Adipocyte (in vitro differentiated cells): ENCODE measurements at regions not wholly inside any gene's neighbourhood (a gene's known extent, or its start where the extent isn't known, plus 50 kb on each side); places are given as distances from the start of the nearest gene placed in this dataset.
"Not testable (repeated sequence)": the region's sequence is repeated elsewhere in the genome, so short reads cannot be mapped to it uniquely, and the experiment has no call there.

Experiments
- DNase-seq: peaks from one replicate; pipeline ENCODE4 v3.0.0-alpha.2; 2015; ENCODE audit warnings: low read depth
- H3K27me3 ChIP-seq: replicated peaks from 2 replicates; pipeline ENCODE4 v1.7.0; 2013; ENCODE audit warnings: mild to moderate bottlenecking, low read length, moderate library complexity; ENCODE audit not compliant: control insufficient read depth, insufficient read depth
- H3K36me3 ChIP-seq: 2 replicates; pipeline ENCODE4 v1.7.0; 2013; ENCODE audit warnings: low read length, mild to moderate bottlenecking, moderate library complexity; ENCODE audit not compliant: control insufficient read depth, insufficient read depth, severe bottlenecking
- H3K4me1 ChIP-seq: 2 replicates; pipeline ENCODE4 v1.7.0; 2013; ENCODE audit warnings: mild to moderate bottlenecking, low read length, moderate library complexity; ENCODE audit not compliant: control insufficient read depth, insufficient read depth
- H3K4me3 ChIP-seq: 2 replicates; pipeline ENCODE4 v1.7.0; 2013; ENCODE audit warnings: mild to moderate bottlenecking, low read length, moderate library complexity
- H3K9ac ChIP-seq: 2 replicates; pipeline ENCODE4 v1.7.0; 2013; ENCODE audit warnings: mild to moderate bottlenecking, low read length, moderate library complexity
- H3K9me3 ChIP-seq: 2 replicates; pipeline ENCODE4 v1.7.0; 2013; ENCODE audit warnings: mild to moderate bottlenecking, low read length, moderate library complexity; ENCODE audit not compliant: control insufficient read depth

GRCh38 chr6:118367314-118367713, 180.8 kb upstream of the PLN start:
- H3K9ac ChIP-seq = no peak overlapping the region
- H3K27me3 ChIP-seq = no peaks in the 10 kb centered on the region
- DNase-seq = no peak
- peaks cover 2% of the 10 kb centered on the region for H3K4me1 ChIP-seq
- H3K36me3 ChIP-seq = no peaks in the 10 kb centered on the region
- H3K4me3 ChIP-seq = no peak overlapping the region
- H3K9me3 ChIP-seq = peaks cover 14% of the 10 kb centered on the region

- peaks cover 8% of the 10 kb centered on the region for H3K4me1 ChIP-seq
- H3K36me3 ChIP-seq = no peaks in the 10 kb centered on the region
- peak; percentile 13 for DNase-seq
- no peak overlapping the region for H3K9ac ChIP-seq
- no peaks in the 10 kb centered on the region for H3K27me3 ChIP-seq
- H3K9me3 ChIP-seq = peaks cover 14% of the 10 kb centered on the region
- no peak overlapping the region for H3K4me3 ChIP-seq
Observed at GRCh38 chr6:118370722-118371121, 177.4 kb upstream of the PLN start.

DNA sequence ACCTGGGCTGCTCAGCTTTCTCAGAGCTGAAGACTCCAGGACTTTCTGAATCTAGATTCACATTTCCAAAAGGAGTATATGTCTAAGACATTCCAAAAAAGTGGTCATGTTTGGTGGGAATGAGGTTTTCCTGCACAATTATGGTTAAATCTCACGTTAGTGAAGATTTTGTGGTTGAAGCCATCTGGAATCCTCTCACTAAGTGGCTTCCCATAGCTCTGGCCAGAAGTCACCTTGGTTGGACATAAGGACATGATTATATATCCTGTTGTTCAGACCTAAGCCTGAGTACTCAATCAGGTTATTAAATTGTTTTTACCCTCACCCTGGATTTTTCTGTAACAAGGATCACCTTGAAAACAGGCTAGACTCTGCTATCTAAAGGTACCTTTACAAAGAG, 176.1 kb upstream of the PLN start:
- no peaks in the 10 kb centered on the region for H3K27me3 ChIP-seq
- peaks cover 8% of the 10 kb centered on the region for H3K4me1 ChIP-seq
- peaks cover 14% of the 10 kb centered on the region for H3K9me3 ChIP-seq
- DNase-seq = no peak
- no peaks in the 10 kb centered on the region for H3K36me3 ChIP-seq
- no peak overlapping the region for H3K4me3 ChIP-seq
- no peak overlapping the region for H3K9ac ChIP-seq

GRCh38 chr6:118372413-118372812, 175.7 kb upstream of the PLN start:
- peak; percentile 12 for DNase-seq
- Histone ChIP-seq H3K4me3 (no peak overlapping the region), H3K4me1 (peaks cover 8% of the 10 kb centered on the region), H3K9ac (no peak overlapping the region), H3K9me3 (peaks cover 14% of the 10 kb centered on the region), H3K36me3 (no peaks in the 10 kb centered on the region), H3K27me3 (no peaks in the 10 kb centered on the region)

DNA sequence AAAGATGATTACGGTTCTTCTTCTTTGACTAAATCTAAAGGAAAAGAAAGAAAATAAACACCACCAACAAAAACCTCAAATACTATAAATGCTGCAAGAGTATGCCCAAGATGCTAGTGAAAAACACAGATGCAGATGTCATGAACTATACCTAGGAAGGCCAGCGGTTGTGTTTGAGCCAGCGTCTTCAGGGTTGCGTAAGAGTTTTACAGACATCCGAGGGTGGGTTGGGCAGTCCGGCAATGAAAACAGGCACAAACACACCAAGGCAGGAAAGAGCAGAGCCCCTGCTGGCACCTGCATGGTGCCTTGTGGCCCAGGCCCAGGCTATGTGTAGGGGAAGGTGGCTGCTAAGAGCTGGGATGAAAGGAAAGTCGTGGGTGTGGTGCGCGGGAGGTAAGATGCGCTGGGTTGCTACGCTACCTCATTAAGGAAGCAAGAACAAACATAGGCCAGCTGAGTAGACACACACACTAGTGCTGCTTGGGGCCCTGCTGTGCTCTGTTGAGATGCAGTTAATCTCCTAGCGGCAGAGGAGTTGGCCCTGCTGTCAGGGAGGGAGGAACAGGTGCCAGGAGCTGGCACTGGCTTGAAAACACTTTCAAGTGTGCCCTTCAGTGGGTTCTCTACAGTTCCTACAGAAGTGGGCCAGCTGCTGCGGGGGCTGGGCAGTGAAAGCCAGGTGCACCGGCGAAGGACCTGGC, 170.2 kb upstream of the PLN start:
- no peaks in the 10 kb centered on the region for H3K27me3 ChIP-seq
- H3K9me3 ChIP-seq = no peaks in the 10 kb centered on the region
- H3K9ac ChIP-seq = no peak overlapping the region
- H3K4me1 ChIP-seq = peaks cover under 1% of the 10 kb centered on the region
- no peak for DNase-seq
- no peaks in the 10 kb centered on the region for H3K36me3 ChIP-seq
- no peak overlapping the region for H3K4me3 ChIP-seq

GRCh38 chr6:118380620-118381019, 167.5 kb upstream of the PLN start:
- H3K36me3 ChIP-seq, H3K27me3 ChIP-seq, H3K4me1 ChIP-seq, H3K9ac ChIP-seq, H3K9me3 ChIP-seq, H3K4me3 ChIP-seq, DNase-seq: not testable (repeated sequence)

DNA sequence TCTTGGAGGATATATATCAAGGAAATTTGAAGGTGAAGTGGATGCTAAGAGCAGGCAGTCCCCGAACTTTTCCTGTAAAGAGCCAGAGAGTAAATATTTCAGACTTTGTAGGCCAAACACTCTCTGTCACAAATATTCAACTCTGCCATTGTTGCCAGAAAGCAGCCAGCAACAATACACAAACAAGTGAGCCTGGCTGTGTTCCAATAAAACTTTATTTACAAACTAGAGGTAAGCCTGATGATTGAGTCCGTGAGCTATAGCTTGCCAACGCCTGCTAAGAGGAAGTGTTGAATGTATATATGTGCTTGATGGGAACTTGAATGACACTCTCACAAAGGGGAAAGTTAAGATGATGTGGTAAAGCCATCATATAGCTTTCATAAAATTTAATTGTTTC, 166.0 kb upstream of the PLN start:
- no peaks in the 10 kb centered on the region for H3K4me1 ChIP-seq
- no peaks in the 10 kb centered on the region for H3K9me3 ChIP-seq
- no peak overlapping the region for H3K9ac ChIP-seq
- H3K4me3 ChIP-seq = no peak overlapping the region
- no peaks in the 10 kb centered on the region for H3K27me3 ChIP-seq
- H3K36me3 ChIP-seq = no peaks in the 10 kb centered on the region
- no peak for DNase-seq

DNA sequence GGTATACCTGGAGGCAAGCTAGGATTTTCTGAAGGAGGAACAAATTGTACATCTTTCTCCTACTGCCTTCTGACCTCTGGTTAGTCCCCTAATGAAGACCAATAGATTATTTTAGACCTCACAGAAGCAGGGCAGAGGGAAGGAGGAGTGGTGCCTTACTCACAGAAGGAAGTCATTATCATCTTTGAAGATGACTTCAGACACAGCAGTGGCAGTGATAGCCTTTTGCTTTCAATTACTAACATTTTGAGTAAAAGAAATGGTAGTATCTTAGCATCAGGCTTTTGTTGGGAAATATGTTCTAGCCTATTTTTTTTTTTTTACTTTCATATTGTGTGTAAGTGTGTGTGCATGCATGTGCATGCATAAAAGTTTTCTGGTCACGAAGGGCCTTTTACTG, 164.2 kb upstream of the PLN start:
- no peaks in the 10 kb centered on the region for H3K9me3 ChIP-seq
- no peaks in the 10 kb centered on the region for H3K27me3 ChIP-seq
- H3K4me1 ChIP-seq = peaks cover 5% of the 10 kb centered on the region
- no peak overlapping the region for H3K4me3 ChIP-seq
- no peak overlapping the region for H3K9ac ChIP-seq
- no peak for DNase-seq
- no peaks in the 10 kb centered on the region for H3K36me3 ChIP-seq

- Histone ChIP-seq H3K27me3 (no peaks in the 10 kb centered on the region), H3K4me1 (peaks cover 5% of the 10 kb centered on the region), H3K9me3 (no peaks in the 10 kb centered on the region), H3K4me3 (no peak overlapping the region), H3K9ac (no peak overlapping the region), H3K36me3 (no peaks in the 10 kb centered on the region)
- no peak for DNase-seq
Observed at GRCh38 chr6:118386975-118387374, 161.1 kb upstream of the PLN start.

DNA sequence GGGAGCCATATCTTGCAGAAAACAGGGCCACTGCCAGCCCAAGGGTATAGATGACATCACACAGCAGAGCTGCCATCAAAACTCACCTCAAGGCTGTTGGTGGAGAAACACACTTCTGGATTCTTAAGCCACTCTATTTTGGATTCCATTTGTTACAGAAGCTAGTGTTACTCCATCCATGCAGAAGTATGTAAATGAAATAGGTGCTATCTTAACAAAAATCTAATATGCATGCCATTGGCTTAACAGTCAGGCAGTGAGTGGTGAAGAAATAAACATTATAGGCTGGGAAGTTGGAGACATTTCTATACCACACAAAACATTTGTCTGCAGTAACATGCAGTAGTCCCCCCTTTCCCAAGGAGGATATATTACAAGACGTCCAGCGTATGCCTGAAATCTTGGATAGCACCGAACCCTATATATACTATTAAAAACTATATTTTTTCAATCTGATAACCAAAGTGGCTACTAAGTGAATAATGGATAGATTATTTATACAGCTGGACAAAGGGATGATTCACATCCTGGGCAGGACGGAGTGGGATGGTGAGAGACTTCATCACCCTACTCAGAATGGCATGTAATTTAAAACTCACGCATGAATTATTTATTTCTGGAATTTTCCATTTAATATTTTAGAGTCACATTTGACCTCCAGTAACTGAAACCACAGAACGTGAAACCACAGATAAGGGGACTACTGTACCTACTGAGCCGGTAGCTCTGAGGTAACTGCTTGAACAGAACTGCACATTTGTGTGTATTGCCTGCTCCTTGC, 160.0 kb upstream of the PLN start:
- H3K27me3 ChIP-seq = no peaks in the 10 kb centered on the region
- H3K9me3 ChIP-seq = no peaks in the 10 kb centered on the region
- H3K9ac ChIP-seq = no peak overlapping the region
- no peak overlapping the region for H3K4me3 ChIP-seq
- no peaks in the 10 kb centered on the region for H3K36me3 ChIP-seq
- DNase-seq = peak; percentile 73
- H3K4me1 ChIP-seq = peaks cover 5% of the 10 kb centered on the region

GRCh38 chr6:118391086-118391485, 157.0 kb upstream of the PLN start:
- Histone ChIP-seq H3K9ac (no peak overlapping the region), H3K36me3 (no peaks in the 10 kb centered on the region), H3K9me3 (no peaks in the 10 kb centered on the region), H3K4me3 (no peak overlapping the region), H3K4me1 (peaks cover 5% of the 10 kb centered on the region), H3K27me3 (no peaks in the 10 kb centered on the region)
- peak; percentile 46 for DNase-seq
